WERI-Rb-1 (cell line): ENCODE measurements at regions not wholly inside any gene's neighbourhood (a gene's known extent, or its start where the extent isn't known, plus 50 kb on each side); places are given as distances from the start of the nearest gene placed in this dataset.

Source experiments
- DNase-seq: peaks from one replicate; pipeline ENCODE4 v3.0.0-alpha.2; 2020
- H3K27ac ChIP-seq: fragments of 250-450 bp; sonication (Bioruptor Pico); 2 replicates; pipeline ENCODE4 v1.5.1; 2020; ENCODE audit warnings: mild to moderate bottlenecking, moderate library complexity
- H3K27me3 ChIP-seq: fragments of 250-450 bp; sonication (Bioruptor Pico); 2 replicates; pipeline ENCODE4 v1.5.1; 2021; ENCODE audit warnings: mild to moderate bottlenecking, low read depth, moderate library complexity; ENCODE audit not compliant: insufficient read depth, severe bottlenecking
- H3K36me3 ChIP-seq: fragments of 250-450 bp; sonication (Bioruptor Pico); 2 replicates; pipeline ENCODE4 v1.5.1; 2020; ENCODE audit warnings: mild to moderate bottlenecking, moderate library complexity
- H3K4me3 ChIP-seq: 2 replicates; pipeline ENCODE4 v1.5.1; 2011; ENCODE audit warnings: low read depth, mild to moderate bottlenecking, control low read depth, low read length
- H3K9me3 ChIP-seq: fragments of 250-450 bp; sonication (Bioruptor Pico); 2 replicates; pipeline ENCODE4 v1.5.1; 2021; ENCODE audit warnings: mild to moderate bottlenecking, moderate library complexity; ENCODE audit not compliant: severe bottlenecking
- TF ChIP-seq, protein P1 (sequence below): IDR thresholded peaks from 2 replicates; pipeline ENCODE4 v1.5.1; 2011; ENCODE audit warnings: low read depth, mild to moderate bottlenecking, control low read depth, inconsistent platforms, low read length

DNA sequence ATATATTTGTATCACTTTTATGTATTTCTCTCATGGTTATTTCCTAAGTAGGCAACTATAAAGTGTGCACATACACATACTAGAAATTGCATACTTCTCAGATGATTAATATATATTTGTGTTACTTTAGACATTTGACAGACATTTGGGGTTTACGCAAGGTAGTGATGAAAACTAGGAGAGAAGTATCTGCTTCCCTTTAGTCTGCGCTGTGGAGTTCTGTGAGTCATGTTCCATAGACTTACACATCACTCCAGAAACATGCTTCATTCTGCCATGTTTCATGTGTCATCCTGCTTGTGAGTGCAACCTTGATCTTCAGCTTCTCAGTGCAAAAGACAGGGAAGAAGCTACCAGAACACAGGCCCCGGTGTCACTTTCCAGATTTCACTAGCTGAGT lies 200.7 kb upstream of the BMP2 start:
- H3K9me3 ChIP-seq: no peaks in the 10 kb centered on the region
- no peak for DNase-seq
- H3K27me3 ChIP-seq: peaks cover 24% of the 10 kb centered on the region
- no peaks in the 10 kb centered on the region for H3K36me3 ChIP-seq
- no peak overlapping the region for H3K27ac ChIP-seq
- H3K4me3 ChIP-seq: no peak overlapping the region
- TF ChIP-seq, protein P1, sequence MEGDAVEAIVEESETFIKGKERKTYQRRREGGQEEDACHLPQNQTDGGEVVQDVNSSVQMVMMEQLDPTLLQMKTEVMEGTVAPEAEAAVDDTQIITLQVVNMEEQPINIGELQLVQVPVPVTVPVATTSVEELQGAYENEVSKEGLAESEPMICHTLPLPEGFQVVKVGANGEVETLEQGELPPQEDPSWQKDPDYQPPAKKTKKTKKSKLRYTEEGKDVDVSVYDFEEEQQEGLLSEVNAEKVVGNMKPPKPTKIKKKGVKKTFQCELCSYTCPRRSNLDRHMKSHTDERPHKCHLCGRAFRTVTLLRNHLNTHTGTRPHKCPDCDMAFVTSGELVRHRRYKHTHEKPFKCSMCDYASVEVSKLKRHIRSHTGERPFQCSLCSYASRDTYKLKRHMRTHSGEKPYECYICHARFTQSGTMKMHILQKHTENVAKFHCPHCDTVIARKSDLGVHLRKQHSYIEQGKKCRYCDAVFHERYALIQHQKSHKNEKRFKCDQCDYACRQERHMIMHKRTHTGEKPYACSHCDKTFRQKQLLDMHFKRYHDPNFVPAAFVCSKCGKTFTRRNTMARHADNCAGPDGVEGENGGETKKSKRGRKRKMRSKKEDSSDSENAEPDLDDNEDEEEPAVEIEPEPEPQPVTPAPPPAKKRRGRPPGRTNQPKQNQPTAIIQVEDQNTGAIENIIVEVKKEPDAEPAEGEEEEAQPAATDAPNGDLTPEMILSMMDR: no peak

GRCh38 chr20:6562111-6562510 lies 205.4 kb upstream of the BMP2 start:
- Histone ChIP-seq H3K36me3 (no peaks in the 10 kb centered on the region), H3K9me3 (no peaks in the 10 kb centered on the region), H3K27me3 (peaks cover 27% of the 10 kb centered on the region), H3K27ac (no peak overlapping the region), H3K4me3 (no peak overlapping the region)
- TF ChIP-seq, protein P1: no peak
- no peak for DNase-seq

- TF ChIP-seq, protein P1: no peak
- Histone ChIP-seq H3K36me3 (no peaks in the 10 kb centered on the region), H3K27me3 (peaks cover 22% of the 10 kb centered on the region), H3K27ac (no peak overlapping the region), H3K4me3 (no peak overlapping the region), H3K9me3 (no peaks in the 10 kb centered on the region)
- no peak for DNase-seq
Measured at GRCh38 chr20:6560978-6561377, 206.5 kb upstream of the BMP2 start.

DNA sequence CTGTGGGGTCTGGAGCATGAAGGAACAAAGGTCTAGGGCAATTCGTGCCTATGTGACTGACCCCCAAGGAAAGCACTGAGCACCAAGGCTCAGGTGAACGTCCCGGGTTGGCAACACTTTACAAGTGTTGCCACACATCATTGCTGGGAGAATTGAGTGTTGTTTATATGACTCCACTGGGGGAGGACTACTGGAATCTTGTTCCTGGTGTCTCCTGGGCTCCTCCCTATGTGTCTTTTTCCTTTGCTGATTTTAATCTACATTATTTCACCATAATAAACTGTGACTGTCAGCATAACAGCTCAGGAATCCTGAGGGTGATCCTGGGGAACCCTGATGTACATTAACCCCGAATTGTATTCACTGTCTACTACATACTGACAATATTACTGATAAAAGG lies 207.7 kb upstream of the BMP2 start:
- Histone ChIP-seq H3K4me3 (no peak overlapping the region), H3K27me3 (peaks cover 17% of the 10 kb centered on the region), H3K9me3 (no peaks in the 10 kb centered on the region), H3K27ac (no peak overlapping the region), H3K36me3 (no peaks in the 10 kb centered on the region)
- no peak for DNase-seq
- TF ChIP-seq, protein P1: no peak

DNA sequence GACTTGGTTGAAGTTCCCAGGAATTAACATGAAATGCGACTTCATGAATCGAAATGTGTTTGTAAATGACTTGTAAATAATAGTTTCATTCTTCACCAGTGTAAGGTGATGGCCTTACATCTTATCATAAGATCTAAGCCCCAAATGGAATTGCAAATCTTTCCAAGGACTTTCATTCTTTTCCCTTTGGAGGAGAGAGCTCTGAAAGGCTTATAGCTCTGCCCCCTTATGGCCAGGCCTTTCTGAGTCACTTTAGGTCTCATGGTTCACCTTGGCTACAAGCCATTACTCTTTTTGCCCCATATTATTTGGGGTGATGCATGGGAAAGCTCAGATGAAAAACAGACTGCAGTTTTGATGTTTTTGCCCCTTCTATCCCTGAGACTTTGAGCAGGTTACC lies 209.1 kb upstream of the BMP2 start:
- H3K27ac ChIP-seq: no peak overlapping the region
- DNase-seq: no peak

More for the DNA sequence above, 209.1 kb upstream of the BMP2 start:
- no peak overlapping the region for H3K4me3 ChIP-seq
- TF ChIP-seq, protein P1: no peak
- H3K27me3 ChIP-seq: peaks cover 16% of the 10 kb centered on the region
- H3K36me3 ChIP-seq: no peaks in the 10 kb centered on the region
- no peaks in the 10 kb centered on the region for H3K9me3 ChIP-seq
